ENCODE measurements at regions not wholly inside any gene's neighbourhood (a gene's known extent, or its start where the extent isn't known, plus 50 kb on each side); places are given as distances from the start of the nearest gene placed in this dataset.

DNA sequence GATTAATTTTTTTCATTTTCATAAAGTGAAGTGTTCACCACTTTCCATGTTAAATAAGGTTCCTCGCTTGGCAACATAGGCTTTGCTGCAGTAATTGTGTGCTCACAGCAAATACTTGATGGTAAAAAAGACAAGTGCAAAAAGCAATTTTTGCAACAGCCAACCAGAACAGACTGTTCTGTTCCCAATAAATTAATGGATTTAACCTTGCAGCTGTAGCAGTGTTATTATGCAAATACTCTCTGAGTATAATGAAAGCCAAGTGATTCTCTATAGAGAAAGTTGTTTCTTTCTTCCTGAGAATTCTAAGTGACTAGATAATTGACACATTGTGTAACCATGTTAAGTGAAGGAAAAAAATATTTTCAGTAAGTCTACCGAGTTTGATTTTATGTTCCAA lies 183.7 kb upstream of the NAALADL2 start:
- DNase-seq = no peak
- no CpG with 5 or more reads among the region's 2 CpGs for WGBS (ENCODE audit: insufficient coverage)
- no peaks in the 10 kb centered on the region for H3K4me1 ChIP-seq (ENCODE audit: control insufficient read depth in 1 of 2, insufficient read depth in 2 of 2, low read length in 2 of 2)
- H3K9me3 Mint-ChIP-seq = peaks cover 0 to 6% (median 0%) of the 10 kb centered on the region in 7 donors
- no peak overlapping the region for H3K4me2 ChIP-seq (replicated peaks; ENCODE audit: extremely low read depth, low read length, poor library complexity, severe bottlenecking)
- no peaks in the 10 kb centered on the region for H3K36me3 Mint-ChIP-seq
- H3K9me3 ChIP-seq (replicated peaks in 1 of 2; ENCODE audit: control insufficient read depth in 1 of 2, insufficient read depth in 1 of 2, low read length in 2 of 2) = no peaks in the 10 kb centered on the region
- no peaks in the 10 kb centered on the region for H3K79me2 ChIP-seq (ENCODE audit: insufficient read depth, low read length)
- no peaks in the 10 kb centered on the region for H4K20me1 ChIP-seq (ENCODE audit: insufficient read depth, low read length)
- H3K27me3 ChIP-seq (ENCODE audit: control insufficient read depth in 2 of 2, insufficient read depth in 2 of 2, low read length in 2 of 2) = no peaks in the 10 kb centered on the region
- no peaks in the 10 kb centered on the region for H3K27me3 Mint-ChIP-seq (ENCODE audit: low read depth in 3 of 3)
- no peak overlapping the region for H2AFZ ChIP-seq (ENCODE audit: insufficient read depth, low read depth, low read length, poor library complexity, severe bottlenecking)
- intact Hi-C loops (cut with micrococcal nuclease) = no loop called here
- no peak overlapping the region for H3K9ac ChIP-seq (ENCODE audit: insufficient read depth, low read length, poor library complexity, severe bottlenecking)
- no peak overlapping the region for H3K4me3 Mint-ChIP-seq
- H3K36me3 ChIP-seq (replicated peaks in 1 of 2; ENCODE audit: control insufficient read depth in 1 of 2, insufficient read depth in 2 of 2, low read length in 2 of 2) = no peaks in the 10 kb centered on the region
- no peak overlapping the region for H3K27ac Mint-ChIP-seq
- no peaks in the 10 kb centered on the region for H3K4me1 Mint-ChIP-seq
- H3K4me3 ChIP-seq (replicated peaks in 1 of 3; ENCODE audit: low read depth in 2 of 3, low read length in 3 of 3) = no peak overlapping the region
- no peak overlapping the region for H3K27ac ChIP-seq (ENCODE audit: low read depth in 1 of 2, low read length in 2 of 2)
- TF ChIP-seq, protein P1, sequence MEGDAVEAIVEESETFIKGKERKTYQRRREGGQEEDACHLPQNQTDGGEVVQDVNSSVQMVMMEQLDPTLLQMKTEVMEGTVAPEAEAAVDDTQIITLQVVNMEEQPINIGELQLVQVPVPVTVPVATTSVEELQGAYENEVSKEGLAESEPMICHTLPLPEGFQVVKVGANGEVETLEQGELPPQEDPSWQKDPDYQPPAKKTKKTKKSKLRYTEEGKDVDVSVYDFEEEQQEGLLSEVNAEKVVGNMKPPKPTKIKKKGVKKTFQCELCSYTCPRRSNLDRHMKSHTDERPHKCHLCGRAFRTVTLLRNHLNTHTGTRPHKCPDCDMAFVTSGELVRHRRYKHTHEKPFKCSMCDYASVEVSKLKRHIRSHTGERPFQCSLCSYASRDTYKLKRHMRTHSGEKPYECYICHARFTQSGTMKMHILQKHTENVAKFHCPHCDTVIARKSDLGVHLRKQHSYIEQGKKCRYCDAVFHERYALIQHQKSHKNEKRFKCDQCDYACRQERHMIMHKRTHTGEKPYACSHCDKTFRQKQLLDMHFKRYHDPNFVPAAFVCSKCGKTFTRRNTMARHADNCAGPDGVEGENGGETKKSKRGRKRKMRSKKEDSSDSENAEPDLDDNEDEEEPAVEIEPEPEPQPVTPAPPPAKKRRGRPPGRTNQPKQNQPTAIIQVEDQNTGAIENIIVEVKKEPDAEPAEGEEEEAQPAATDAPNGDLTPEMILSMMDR (IDR thresholded peaks at IDR 0.05) = no peak

DNA sequence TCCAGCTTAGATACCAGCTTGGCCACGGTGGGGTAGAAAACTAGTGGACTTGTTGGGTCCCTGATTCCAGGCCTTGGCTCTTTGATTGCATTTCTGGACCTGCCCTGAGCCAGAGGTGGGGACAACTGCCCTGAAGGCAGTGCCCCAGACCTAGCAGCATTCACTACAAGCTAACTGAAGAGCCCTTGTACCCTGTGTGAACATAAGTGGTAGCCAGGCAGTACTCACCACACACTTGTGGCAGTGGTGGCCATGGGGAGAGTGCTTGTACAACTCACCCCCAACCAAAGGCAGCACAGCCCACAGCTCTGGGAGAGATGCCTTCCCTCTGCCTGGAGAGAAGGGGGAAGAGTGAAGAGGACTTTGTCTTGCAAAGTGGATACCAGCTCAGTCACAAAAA lies 177.3 kb upstream of the NAALADL2 start:
- 100% methylated on average over 1 of the region's 1 CpG for WGBS (ENCODE audit: insufficient coverage)
- Histone ChIP-seq H2AFZ (ENCODE audit: insufficient read depth, low read depth, low read length, poor library complexity, severe bottlenecking) (no peak overlapping the region), H3K9me3 (replicated peaks in 1 of 2; ENCODE audit: control insufficient read depth in 1 of 2, insufficient read depth in 1 of 2, low read length in 2 of 2) (peaks cover 12 to 20% of the 10 kb centered on the region in 2 donors), H3K4me3 (replicated peaks in 1 of 3; ENCODE audit: low read depth in 2 of 3, low read length in 3 of 3) (no peak overlapping the region), H4K20me1 (ENCODE audit: insufficient read depth, low read length) (no peaks in the 10 kb centered on the region), H3K27ac (ENCODE audit: low read depth in 1 of 2, low read length in 2 of 2) (no peak overlapping the region), H3K79me2 (ENCODE audit: insufficient read depth, low read length) (no peaks in the 10 kb centered on the region), H3K4me1 (ENCODE audit: control insufficient read depth in 1 of 2, insufficient read depth in 2 of 2, low read length in 2 of 2) (no peaks in the 10 kb centered on the region), H3K36me3 (replicated peaks in 1 of 2; ENCODE audit: control insufficient read depth in 1 of 2, insufficient read depth in 2 of 2, low read length in 2 of 2) (no peaks in the 10 kb centered on the region), H3K27me3 (ENCODE audit: control insufficient read depth in 2 of 2, insufficient read depth in 2 of 2, low read length in 2 of 2) (no peaks in the 10 kb centered on the region), H3K9ac (ENCODE audit: insufficient read depth, low read length, poor library complexity, severe bottlenecking) (no peak overlapping the region), H3K4me2 (replicated peaks; ENCODE audit: extremely low read depth, low read length, poor library complexity, severe bottlenecking) (no peak overlapping the region)
- DNase-seq = no peak
- TF ChIP-seq, protein P1 (IDR thresholded peaks at IDR 0.05) = no peak
- no peaks in the 10 kb centered on the region for H3K27me3 Mint-ChIP-seq (ENCODE audit: low read depth in 3 of 3)
- H3K4me3 Mint-ChIP-seq = no peak overlapping the region
- no peaks in the 10 kb centered on the region for H3K36me3 Mint-ChIP-seq
- H3K9me3 Mint-ChIP-seq = peaks cover 0 to 9% (median 6%) of the 10 kb centered on the region in 7 donors
- intact Hi-C loops (cut with micrococcal nuclease) = no loop called here
- no peak overlapping the region for H3K27ac Mint-ChIP-seq
- no peaks in the 10 kb centered on the region for H3K4me1 Mint-ChIP-seq
